ENCODE measurements at regions not wholly inside any gene's neighbourhood (a gene's known extent, or its start where the extent isn't known, plus 50 kb on each side); places are given as distances from the start of the nearest gene placed in this dataset.

DNA sequence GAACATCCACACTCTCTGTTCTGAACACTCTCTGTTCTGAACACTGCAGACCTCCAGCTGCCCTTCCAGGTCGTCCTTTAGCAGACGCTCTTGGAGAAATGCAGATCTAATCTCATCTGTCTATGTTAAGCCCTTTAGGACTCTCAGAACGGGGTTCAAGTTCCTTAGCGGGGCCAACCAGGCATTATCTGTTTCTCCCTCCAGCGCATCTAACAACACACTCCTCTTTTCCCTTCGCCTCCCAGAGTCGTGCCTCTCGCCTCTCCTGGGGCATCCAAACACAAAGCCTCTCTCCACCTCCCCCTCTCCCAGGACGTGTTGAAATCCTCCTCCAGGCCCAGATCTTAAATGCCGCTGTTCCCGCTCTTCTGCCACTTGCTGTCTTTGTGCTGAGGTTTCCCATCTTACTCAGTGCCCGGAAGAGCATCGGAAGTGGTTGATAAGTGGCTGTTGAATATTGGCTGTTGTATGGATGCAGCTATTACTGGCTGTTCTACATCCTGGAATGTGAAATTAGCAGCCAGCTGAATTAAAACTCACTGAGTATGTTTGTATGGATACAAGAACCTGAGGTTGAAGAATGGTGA lies 108.4 kb upstream of the GGTLC1 start:
- TF ChIP-seq, protein P1, sequence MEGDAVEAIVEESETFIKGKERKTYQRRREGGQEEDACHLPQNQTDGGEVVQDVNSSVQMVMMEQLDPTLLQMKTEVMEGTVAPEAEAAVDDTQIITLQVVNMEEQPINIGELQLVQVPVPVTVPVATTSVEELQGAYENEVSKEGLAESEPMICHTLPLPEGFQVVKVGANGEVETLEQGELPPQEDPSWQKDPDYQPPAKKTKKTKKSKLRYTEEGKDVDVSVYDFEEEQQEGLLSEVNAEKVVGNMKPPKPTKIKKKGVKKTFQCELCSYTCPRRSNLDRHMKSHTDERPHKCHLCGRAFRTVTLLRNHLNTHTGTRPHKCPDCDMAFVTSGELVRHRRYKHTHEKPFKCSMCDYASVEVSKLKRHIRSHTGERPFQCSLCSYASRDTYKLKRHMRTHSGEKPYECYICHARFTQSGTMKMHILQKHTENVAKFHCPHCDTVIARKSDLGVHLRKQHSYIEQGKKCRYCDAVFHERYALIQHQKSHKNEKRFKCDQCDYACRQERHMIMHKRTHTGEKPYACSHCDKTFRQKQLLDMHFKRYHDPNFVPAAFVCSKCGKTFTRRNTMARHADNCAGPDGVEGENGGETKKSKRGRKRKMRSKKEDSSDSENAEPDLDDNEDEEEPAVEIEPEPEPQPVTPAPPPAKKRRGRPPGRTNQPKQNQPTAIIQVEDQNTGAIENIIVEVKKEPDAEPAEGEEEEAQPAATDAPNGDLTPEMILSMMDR (IDR thresholded peaks at IDR 0.05; ENCODE audit: insufficient read depth, low read depth, low read length), result no peak
- TF ChIP-seq EZH2 (IDR thresholded peaks at IDR 0.05; ENCODE audit: insufficient read depth, low read length), result no peak
